Uterus (tissue), 3 donors: ENCODE measurements at regions not wholly inside any gene's neighbourhood (a gene's known extent, or its start where the extent isn't known, plus 50 kb on each side); places are given as distances from the start of the nearest gene placed in this dataset.
A peak's percentile ranks its signal among the peaks of the same experiment; 100 is the strongest.
"Not testable (repeated sequence)": the region's sequence is repeated elsewhere in the genome, so short reads cannot be mapped to it uniquely, and the experiment has no call there.

Source experiments
- DNase-seq, 2 donors: peaks; one replicate each; pipeline ENCODE4 v3.0.0-alpha.2; 2019 to 2020
- H3K27ac ChIP-seq, 2 donors: fragments of 200-600 bp; sonication (generic); 1 replicate in 1 of 2; 2 replicates in 1 of 2; pipeline ENCODE4 v1.5.1; 2016 to 2018
- H3K27me3 ChIP-seq, 2 donors: fragments of 200-600 bp; sonication (generic); one replicate each; pipeline ENCODE4 v1.5.1; 2018 to 2019; ENCODE audit warnings: control low read depth in 1 of 2
- H3K36me3 ChIP-seq, 2 donors: fragments of 200-600 bp; sonication (generic); one replicate each; pipeline ENCODE4 v1.5.1; 2019; ENCODE audit warnings: control low read depth in 1 of 2
- H3K4me1 ChIP-seq, 2 donors: fragments of 200-600 bp; sonication (generic); one replicate each; pipeline ENCODE4 v1.5.1; 2018 to 2019; ENCODE audit warnings: control low read depth in 1 of 2
- H3K4me3 ChIP-seq, 2 donors: fragments of 200-600 bp; sonication (generic); 1 replicate in 1 of 2; 2 replicates in 1 of 2; pipeline ENCODE4 v1.5.1; 2018 to 2019; ENCODE audit warnings: mild to moderate bottlenecking in 1 of 2
- H3K9me3 ChIP-seq, 2 donors: fragments of 200-600 bp; sonication (generic); one replicate each; pipeline ENCODE4 v1.5.1; 2019; ENCODE audit warnings: control low read depth in 1 of 2
- POLR2A ChIP-seq, 2 donors: fragments of 450-650 bp; IDR thresholded peaks; one replicate each; pipeline ENCODE4 v1.6.1; 2016; ENCODE audit warnings: antibody characterized with exemption in 2 of 2, mild to moderate bottlenecking in 1 of 2, moderate library complexity in 1 of 2
- intact Hi-C: fragments of 100-400 bp; cut with DNase I; formaldehyde crosslinking; loops from one replicate; pipeline ENCODE4 v1.15.1; 2023; ENCODE audit warnings: low total_unique reads
- TF ChIP-seq, protein P1 (sequence below), 4 experiments: fragments of 200-600 bp in 2 of 4; fragments of 450-650 bp in 2 of 4; sonication (generic) in 2 of 4; IDR thresholded peaks; one replicate each; pipeline ENCODE4 v1.5.1; 2016 to 2019; ENCODE audit warnings: antibody characterized with exemption in 4 of 4, mild to moderate bottlenecking in 2 of 4, moderate library complexity in 1 of 4
- donor health status: DM: yes; HTN: yes; CAD: no.

GRCh38 chr9:75454043-75454442 is 365.7 kb downstream of the OSTF1 start:
- Histone ChIP-seq H3K27me3 (peaks cover 0 to 3% of the 10 kb centered on the region in 2 donors), H3K4me3 (no peak overlapping the region), H3K4me1 (no peaks in the 10 kb centered on the region), H3K27ac (no peak overlapping the region), H3K36me3 (no peaks in the 10 kb centered on the region), H3K9me3 (no peaks in the 10 kb centered on the region)
- intact Hi-C loops, result no loop called here
- TF ChIP-seq POLR2A (IDR thresholded peaks at IDR 0.05), result no peak
- TF ChIP-seq, protein P1, sequence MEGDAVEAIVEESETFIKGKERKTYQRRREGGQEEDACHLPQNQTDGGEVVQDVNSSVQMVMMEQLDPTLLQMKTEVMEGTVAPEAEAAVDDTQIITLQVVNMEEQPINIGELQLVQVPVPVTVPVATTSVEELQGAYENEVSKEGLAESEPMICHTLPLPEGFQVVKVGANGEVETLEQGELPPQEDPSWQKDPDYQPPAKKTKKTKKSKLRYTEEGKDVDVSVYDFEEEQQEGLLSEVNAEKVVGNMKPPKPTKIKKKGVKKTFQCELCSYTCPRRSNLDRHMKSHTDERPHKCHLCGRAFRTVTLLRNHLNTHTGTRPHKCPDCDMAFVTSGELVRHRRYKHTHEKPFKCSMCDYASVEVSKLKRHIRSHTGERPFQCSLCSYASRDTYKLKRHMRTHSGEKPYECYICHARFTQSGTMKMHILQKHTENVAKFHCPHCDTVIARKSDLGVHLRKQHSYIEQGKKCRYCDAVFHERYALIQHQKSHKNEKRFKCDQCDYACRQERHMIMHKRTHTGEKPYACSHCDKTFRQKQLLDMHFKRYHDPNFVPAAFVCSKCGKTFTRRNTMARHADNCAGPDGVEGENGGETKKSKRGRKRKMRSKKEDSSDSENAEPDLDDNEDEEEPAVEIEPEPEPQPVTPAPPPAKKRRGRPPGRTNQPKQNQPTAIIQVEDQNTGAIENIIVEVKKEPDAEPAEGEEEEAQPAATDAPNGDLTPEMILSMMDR (IDR thresholded peaks at IDR 0.05), result no peak
- no peak for DNase-seq

DNA sequence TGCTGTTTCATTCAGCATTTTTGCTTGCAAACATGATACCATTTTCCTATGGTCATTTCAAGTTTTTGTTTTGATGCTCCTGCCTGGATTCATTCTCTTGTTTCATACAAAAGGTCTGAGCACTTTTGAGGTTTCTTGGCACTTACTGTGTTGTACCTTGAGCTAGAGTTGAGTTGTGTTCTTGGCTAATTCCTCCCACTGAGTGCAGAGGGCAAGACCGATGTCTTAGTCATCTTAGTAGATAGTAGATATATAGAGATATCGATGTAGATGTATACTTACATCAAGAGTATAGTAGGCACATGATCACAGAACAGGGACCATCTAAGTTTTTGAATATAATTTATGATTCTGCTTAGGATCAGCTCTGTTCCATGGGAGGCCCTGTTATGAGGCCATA is 366.6 kb downstream of the OSTF1 start:
- no peak for DNase-seq
- TF ChIP-seq, protein P1 (IDR thresholded peaks at IDR 0.05), result no peak
- no peak for TF ChIP-seq POLR2A (IDR thresholded peaks at IDR 0.05)
- Histone ChIP-seq H3K27ac (no peak overlapping the region), H3K4me3 (no peak overlapping the region), H3K9me3 (no peaks in the 10 kb centered on the region), H3K27me3 (peaks cover 0 to 3% of the 10 kb centered on the region in 2 donors), H3K36me3 (no peaks in the 10 kb centered on the region), H3K4me1 (no peaks in the 10 kb centered on the region)
- intact Hi-C loops, result no loop called here

DNA sequence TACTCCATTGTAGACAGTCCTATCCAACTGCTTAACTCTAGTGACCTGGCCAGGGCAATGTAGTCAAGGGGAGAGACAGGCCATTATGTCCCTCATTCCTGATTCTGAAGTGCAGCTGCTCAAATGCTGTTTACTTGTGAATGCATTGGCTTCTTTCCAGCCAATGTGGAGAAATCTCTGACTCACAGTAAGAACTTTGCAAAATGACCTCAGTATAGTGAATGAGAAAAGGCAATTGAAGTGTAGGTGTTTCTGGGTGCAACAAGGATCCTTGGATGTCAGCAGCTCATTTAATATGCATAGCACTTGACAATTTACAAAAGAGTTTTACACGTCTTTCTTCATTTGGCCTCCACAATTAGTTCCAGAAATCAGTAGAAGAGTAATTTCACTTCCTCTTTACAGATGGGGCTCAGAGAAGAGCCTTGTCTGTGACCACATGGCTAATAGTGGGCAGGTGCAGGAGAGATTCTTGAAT is 367.2 kb downstream of the OSTF1 start:
- H3K36me3 ChIP-seq, result no peaks in the 10 kb centered on the region
- H3K9me3 ChIP-seq, result no peaks in the 10 kb centered on the region
- no peak overlapping the region for H3K4me3 ChIP-seq
- H3K4me1 ChIP-seq, result no peaks in the 10 kb centered on the region
- intact Hi-C loops, result no loop called here
- peaks cover 0 to 3% of the 10 kb centered on the region in 2 donors for H3K27me3 ChIP-seq
- DNase-seq, result peak in 1 of 2 donors; percentile 46
- no peak overlapping the region for H3K27ac ChIP-seq
- TF ChIP-seq, protein P1 (IDR thresholded peaks at IDR 0.05), result no peak
- TF ChIP-seq POLR2A (IDR thresholded peaks at IDR 0.05), result no peak

DNA sequence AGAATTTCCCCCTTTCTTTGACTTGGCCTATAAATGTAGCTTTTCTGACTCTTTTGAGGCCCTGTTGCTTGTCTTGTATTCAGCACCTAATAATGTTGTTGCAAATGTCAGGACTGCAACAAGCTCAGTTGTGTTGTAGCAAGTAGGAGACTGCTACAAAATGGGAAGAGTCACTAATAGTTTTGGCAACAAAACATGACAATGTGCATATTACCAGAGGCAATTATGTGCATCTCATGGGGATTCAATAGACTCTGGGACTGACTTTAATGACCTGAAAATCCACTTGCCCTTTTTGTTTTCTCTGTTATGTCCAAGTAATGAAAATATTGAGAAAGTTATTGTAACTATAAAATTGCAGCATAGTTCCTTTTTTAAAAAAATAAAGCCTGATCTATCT is 368.4 kb downstream of the OSTF1 start:
- Histone ChIP-seq H3K27ac (no peak overlapping the region), H3K27me3 (peaks cover 0 to 3% of the 10 kb centered on the region in 2 donors), H3K9me3 (no peaks in the 10 kb centered on the region), H3K4me1 (no peaks in the 10 kb centered on the region), H3K36me3 (no peaks in the 10 kb centered on the region), H3K4me3 (no peak overlapping the region)
- TF ChIP-seq POLR2A (IDR thresholded peaks at IDR 0.05), result no peak
- TF ChIP-seq, protein P1 (IDR thresholded peaks at IDR 0.05), result no peak
- no peak for DNase-seq
- intact Hi-C loops, result no loop called here

- no peaks in the 10 kb centered on the region for H3K36me3 ChIP-seq
- H3K4me3 ChIP-seq, result no peak overlapping the region
- H3K4me1 ChIP-seq, result no peaks in the 10 kb centered on the region
- intact Hi-C loops, result no loop called here
- H3K9me3 ChIP-seq, result no peaks in the 10 kb centered on the region
- no peak for DNase-seq
- no peak for TF ChIP-seq POLR2A (IDR thresholded peaks at IDR 0.05)
- TF ChIP-seq, protein P1 (IDR thresholded peaks at IDR 0.05), result no peak
- peaks cover 0 to 3% of the 10 kb centered on the region in 2 donors for H3K27me3 ChIP-seq
- no peak overlapping the region for H3K27ac ChIP-seq
Observed at GRCh38 chr9:75457474-75458011, 369.2 kb downstream of the OSTF1 start.

- intact Hi-C loops, H3K4me1 ChIP-seq, H3K27me3 ChIP-seq, H3K27ac ChIP-seq, H3K9me3 ChIP-seq, H3K4me3 ChIP-seq, H3K36me3 ChIP-seq, DNase-seq: not testable (repeated sequence)
Observed at GRCh38 chr9:75459311-75459710, 371.0 kb downstream of the OSTF1 start.
